GM10266 (cell line): ENCODE measurements at regions not wholly inside any gene's neighbourhood (a gene's known extent, or its start where the extent isn't known, plus 50 kb on each side); places are given as distances from the start of the nearest gene placed in this dataset.

Source experiments
- DNase-seq: peaks from one replicate; pipeline ENCODE4 v3.0.0; 2012; ENCODE audit errors: extremely low spot score
- TF ChIP-seq, protein P1 (sequence below): IDR thresholded peaks from 2 replicates; pipeline ENCODE4 v1.5.1; 2012; ENCODE audit warnings: mild to moderate bottlenecking, low read depth; ENCODE audit not compliant: control insufficient read depth, insufficient read depth; ENCODE audit errors: missing control alignments

DNA sequence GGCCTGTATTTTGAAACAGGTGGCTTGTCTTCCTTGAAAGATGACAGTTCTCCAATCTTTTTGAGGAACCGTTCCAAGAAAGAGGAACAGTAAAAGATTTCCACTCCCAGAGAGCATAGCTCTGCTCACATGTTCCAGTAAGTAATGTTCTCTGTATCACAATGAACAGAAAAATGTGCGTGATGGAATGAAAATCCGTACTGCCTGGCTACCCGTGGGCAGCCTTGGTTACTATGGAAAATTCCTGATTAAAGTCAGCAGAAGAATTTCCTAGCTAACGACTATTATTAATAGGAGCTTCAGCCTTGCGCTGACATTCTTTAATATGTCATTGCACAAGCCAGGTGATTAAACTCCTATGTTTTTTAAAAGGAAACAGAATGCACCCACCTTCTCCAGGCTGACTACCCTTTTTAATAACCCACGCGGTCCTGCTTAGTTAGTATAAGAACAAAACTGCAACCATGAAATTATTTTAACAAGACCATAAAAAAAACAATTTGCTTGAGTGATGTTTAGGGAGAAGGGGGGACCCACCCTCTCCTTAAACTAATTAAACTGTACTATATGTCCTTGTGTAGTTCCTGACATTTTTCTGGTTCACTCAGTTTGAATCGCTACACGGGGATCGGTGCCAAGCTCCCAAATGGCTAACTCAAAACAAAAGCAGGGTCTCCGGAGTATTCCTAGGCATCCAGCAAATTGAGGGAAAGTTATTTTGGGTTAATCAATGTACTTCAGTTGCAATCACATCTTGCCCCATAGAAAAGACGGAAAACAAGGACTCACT lies 54.8 kb upstream of the CPEB4 start:
- DNase-seq, result no peak
- TF ChIP-seq, protein P1, sequence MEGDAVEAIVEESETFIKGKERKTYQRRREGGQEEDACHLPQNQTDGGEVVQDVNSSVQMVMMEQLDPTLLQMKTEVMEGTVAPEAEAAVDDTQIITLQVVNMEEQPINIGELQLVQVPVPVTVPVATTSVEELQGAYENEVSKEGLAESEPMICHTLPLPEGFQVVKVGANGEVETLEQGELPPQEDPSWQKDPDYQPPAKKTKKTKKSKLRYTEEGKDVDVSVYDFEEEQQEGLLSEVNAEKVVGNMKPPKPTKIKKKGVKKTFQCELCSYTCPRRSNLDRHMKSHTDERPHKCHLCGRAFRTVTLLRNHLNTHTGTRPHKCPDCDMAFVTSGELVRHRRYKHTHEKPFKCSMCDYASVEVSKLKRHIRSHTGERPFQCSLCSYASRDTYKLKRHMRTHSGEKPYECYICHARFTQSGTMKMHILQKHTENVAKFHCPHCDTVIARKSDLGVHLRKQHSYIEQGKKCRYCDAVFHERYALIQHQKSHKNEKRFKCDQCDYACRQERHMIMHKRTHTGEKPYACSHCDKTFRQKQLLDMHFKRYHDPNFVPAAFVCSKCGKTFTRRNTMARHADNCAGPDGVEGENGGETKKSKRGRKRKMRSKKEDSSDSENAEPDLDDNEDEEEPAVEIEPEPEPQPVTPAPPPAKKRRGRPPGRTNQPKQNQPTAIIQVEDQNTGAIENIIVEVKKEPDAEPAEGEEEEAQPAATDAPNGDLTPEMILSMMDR, result no peak

DNA sequence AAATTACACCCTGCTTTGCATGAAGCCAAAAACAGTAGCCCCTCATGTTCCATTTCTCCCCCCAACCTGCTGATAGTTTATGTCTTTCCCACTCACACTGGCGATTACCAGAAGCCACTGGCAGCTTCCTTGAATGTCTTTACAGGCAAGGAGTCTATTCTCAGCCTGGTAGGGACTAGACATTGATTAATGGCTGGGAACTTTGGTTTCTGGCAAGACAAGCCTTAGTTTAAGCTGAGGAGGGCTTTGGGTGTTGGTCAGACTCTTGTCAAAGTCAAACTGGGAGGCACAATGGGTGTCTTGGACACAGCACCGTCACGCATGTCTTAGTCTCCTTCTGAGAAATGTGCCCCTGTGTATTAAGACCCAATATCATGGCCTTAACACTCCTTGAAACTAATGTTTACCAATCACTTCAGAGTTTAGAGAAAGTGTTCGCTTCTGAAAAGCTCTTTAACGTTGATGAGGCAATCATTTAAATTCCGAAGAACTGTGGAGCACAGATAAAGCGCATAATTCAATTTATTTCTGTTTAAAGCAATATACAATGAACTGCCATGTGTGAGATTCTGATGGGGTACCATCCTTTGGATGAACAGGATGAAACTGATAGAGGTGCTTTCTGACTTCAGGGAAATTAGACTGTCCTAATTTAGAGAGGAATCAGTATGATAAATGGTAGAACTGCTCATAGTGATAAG lies 53.9 kb upstream of the CPEB4 start:
- DNase-seq, result no peak
- TF ChIP-seq, protein P1, result no peak

DNA sequence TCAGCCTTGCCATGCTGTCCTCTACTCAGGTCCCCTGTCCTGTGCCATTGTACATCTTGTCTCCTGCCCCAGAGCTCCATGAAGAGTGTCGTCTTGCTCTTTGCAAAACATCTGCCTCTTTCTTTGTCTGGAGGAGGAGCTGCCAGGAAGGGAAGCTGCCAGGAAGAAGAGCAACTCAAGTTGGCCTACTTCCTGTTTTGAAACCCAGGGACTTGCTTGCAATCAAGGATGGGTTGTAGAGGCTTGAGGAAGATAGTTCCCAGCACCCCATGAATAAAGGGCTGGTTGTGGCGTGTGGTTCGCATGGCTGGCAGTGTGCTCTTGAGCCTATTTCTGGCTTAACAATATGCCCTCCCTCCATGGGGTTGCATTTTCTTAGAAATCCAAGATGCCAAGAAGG lies 53.0 kb upstream of the CPEB4 start:
- DNase-seq, result no peak
- TF ChIP-seq, protein P1, result no peak

DNA sequence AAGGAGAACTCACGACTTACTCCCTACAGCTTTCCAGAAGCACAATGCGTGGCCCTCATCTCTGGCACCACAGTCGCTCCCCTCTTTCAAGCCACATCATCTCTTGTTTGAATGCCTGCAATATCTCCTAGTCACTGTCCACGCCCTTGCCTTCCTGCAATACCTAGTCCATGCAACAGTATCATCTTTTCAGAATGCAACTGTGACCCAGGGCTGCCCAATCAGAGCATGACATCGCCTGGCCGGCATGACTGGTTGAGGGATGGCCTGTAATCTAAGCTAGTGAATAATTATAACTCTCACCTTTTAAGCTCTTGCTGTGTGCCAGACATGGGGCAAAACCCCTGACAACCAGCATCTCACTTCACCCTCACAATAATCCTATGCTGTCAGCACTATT lies 52.5 kb upstream of the CPEB4 start:
- TF ChIP-seq, protein P1, result no peak
- no peak for DNase-seq

DNA sequence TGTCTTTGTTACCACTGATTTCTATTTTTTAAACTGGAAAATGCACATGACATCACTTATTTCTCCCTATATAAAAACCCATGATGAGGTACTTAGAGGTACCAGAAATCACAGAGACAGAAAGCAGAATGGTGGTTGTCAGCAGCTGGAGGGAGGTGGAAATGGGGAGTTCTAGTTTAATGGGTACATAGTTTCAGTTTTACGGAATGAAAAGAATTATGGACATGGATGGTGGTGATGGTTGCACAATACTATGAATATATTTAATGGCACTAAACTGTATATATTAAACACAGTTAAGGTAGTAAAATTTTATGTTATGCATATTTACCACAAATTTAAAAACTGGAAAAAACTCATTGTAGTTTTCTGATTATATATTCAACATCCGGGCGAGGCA lies 50.5 kb upstream of the CPEB4 start:
- TF ChIP-seq, protein P1, result no peak
- DNase-seq, result no peak
